ENCODE measurements at regions not wholly inside any gene's neighbourhood (a gene's known extent, or its start where the extent isn't known, plus 50 kb on each side); places are given as distances from the start of the nearest gene placed in this dataset.
"Not testable (repeated sequence)": the region's sequence is repeated elsewhere in the genome, so short reads cannot be mapped to it uniquely, and the experiment has no call there.

GRCh38 chr6:170062209-170062914 is 228.5 kb downstream of the DLL1 start:
- TF ChIP-seq ZFX (IDR thresholded peaks at IDR 0.05) = no peak
- no peak for TF ChIP-seq CTCF (conservative IDR thresholded peaks at IDR 0.05)
- H3K27ac ChIP-seq = no peak overlapping the region

- no peak overlapping the region for H3K27ac ChIP-seq
- TF ChIP-seq ZFX (IDR thresholded peaks at IDR 0.05) = no peak
- no peak for TF ChIP-seq CTCF (conservative IDR thresholded peaks at IDR 0.05)
Observed at GRCh38 chr6:170058878-170059485, 231.9 kb downstream of the DLL1 start.

GRCh38 chr6:170057961-170058877 is 232.7 kb downstream of the DLL1 start:
- no peak for TF ChIP-seq CTCF (conservative IDR thresholded peaks at IDR 0.05)
- no peak for TF ChIP-seq ZFX (IDR thresholded peaks at IDR 0.05)
- no peak overlapping the region for H3K27ac ChIP-seq

- no peak overlapping the region for H3K27ac ChIP-seq
- TF ChIP-seq CTCF (conservative IDR thresholded peaks at IDR 0.05) (no peak), ZFX (IDR thresholded peaks at IDR 0.05) (no peak)
Observed at GRCh38 chr6:170057034-170057734, 233.7 kb downstream of the DLL1 start.

GRCh38 chr6:170056278-170056711 is 234.6 kb downstream of the DLL1 start:
- no peak for TF ChIP-seq CTCF (conservative IDR thresholded peaks at IDR 0.05)
- no peak for TF ChIP-seq ZFX (IDR thresholded peaks at IDR 0.05)
- H3K27ac ChIP-seq = no peak overlapping the region

GRCh38 chr6:170055797-170056196 is 235.1 kb downstream of the DLL1 start:
- not testable (repeated sequence) for H3K27ac ChIP-seq

GRCh38 chr6:170053966-170054661 is 236.8 kb downstream of the DLL1 start:
- H3K27ac ChIP-seq = no peak overlapping the region
- TF ChIP-seq CTCF (conservative IDR thresholded peaks at IDR 0.05) = no peak
- no peak for TF ChIP-seq ZFX (IDR thresholded peaks at IDR 0.05)

All from C4-2B (cell line).